Glomerular visceral epithelial cell (primary cell): ENCODE measurements at regions not wholly inside any gene's neighbourhood (a gene's known extent, or its start where the extent isn't known, plus 50 kb on each side); places are given as distances from the start of the nearest gene placed in this dataset.
A peak's percentile ranks its signal among the peaks of the same experiment; 100 is the strongest.
"Not testable (repeated sequence)": the region's sequence is repeated elsewhere in the genome, so short reads cannot be mapped to it uniquely, and the experiment has no call there.

Experiments used
- DNase-seq: peaks from one replicate; pipeline ENCODE4 v3.0.0-alpha.2; 2016; ENCODE audit errors: extremely low spot score

DNA sequence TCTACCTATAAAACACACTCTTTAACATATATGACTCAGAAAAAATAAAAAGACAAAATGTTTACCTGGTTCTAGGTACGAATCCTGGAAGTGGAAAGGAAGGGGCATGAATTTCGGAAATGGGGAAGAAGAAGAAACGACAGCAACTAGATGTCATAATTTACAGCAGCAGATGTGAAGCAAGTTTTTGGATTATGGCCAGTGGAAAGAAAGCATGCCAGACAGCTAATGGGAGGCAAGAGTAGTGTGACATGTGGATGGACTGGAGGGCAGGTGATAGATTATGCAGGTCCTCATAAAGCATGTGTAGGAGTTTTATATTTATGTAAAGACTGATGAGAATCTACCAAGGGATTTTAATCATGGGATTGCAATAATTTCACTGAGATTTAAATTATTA is 279.0 kb upstream of the TACR3 start:
- no peak for DNase-seq

DNA sequence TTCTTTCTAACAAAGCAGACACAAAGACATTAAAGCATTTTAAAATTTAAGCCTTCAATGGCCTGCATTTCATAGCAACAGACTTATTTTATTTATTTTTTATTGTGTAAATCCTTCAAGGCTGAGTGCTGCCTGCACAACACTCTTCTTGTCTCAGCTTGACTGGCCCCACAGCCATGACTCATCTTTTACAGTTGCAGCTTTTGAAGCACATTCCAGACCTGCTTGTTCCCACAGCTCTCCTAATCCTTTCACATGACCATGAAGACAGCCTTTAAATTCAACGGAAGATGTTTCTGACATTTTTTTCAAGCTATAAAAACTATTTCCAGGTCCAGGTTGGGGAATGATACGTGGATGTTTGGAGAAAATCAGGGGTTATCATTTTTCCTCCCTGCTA is 276.9 kb upstream of the TACR3 start:
- peak; percentile 91 for DNase-seq

- DNase-seq: peak; percentile 47
Observed at GRCh38 chr4:103996064-103996463, 276.3 kb upstream of the TACR3 start.

- DNase-seq: peak; percentile 33
Observed at GRCh38 chr4:103994059-103994458, 274.3 kb upstream of the TACR3 start.

GRCh38 chr4:103982454-103982853 is 262.7 kb upstream of the TACR3 start:
- DNase-seq: no peak

GRCh38 chr4:103948244-103949018 is 228.6 kb upstream of the TACR3 start:
- DNase-seq: no peak

- DNase-seq: no peak
Observed at GRCh38 chr4:103947617-103948016, 227.8 kb upstream of the TACR3 start.

GRCh38 chr4:103946621-103947268 is 227.0 kb upstream of the TACR3 start:
- not testable (repeated sequence) for DNase-seq

DNA sequence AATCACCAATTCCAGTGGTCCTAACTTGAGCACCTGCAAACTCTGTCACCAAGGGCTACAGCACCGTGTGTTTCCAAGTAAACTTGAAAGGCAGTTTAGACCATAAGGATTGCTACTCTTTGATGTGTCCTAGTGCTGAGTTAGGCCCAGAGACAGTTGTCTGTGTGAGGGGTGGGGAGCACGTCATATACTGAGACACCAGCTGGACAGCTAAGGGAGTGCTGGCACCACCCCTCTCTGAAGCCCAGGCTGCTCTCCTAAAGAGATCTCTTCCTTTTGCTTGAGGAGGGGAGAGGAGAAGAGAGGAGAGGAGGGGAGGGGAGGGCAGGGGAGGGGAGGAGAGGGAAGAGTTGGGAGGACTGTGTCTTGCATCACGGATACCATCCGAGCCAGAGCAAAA is 218.7 kb upstream of the TACR3 start:
- no peak for DNase-seq

GRCh38 chr4:103936653-103937145 is 216.9 kb upstream of the TACR3 start:
- no peak for DNase-seq

DNA sequence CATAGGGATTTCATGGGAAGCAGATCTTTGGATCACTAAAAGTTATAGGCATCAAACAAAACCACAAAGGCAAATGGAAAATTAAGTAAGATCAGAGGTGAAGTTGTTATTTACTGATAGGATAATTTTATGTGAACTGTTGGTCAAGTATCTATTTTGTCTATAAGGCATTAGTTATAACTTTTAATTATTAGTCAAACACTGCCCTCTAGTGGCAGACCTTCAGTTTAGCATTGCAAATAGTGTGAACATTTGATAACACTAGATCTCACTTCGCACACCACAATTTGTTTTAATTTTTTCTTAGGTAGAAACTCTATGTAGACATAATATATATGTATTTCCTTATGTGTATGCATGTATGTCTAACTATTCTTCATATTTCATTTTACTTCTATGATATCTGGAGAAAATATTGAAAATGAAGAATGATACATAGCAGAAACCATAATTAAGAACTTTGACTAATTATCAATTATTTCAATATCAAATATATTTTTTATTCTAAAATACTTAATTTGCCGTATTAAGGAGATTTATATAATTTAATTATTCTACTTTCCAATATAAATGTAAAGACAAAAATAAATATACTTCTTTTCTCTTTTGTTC is 214.5 kb upstream of the TACR3 start:
- peak; percentile 62 for DNase-seq

DNA sequence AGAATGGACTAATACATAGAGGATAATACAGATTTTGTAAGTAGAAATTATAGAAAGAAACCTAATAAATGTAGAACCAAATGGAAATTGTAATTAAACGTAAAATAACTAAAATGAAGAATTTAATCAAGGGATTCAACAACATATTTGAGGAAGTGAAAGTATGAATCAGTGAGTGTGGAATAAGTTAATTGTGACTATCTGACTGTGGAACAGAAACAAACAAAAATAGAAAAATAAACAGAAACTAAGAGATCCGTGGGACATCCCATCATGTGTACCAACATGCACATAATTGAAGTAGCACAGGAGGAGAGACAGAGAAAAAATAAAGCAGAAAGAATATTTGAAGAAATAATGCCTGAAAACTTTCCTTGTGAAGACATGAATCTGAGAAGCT is 208.6 kb upstream of the TACR3 start:
- DNase-seq: no peak

GRCh38 chr4:103923551-103923950 is 203.8 kb upstream of the TACR3 start:
- no peak for DNase-seq

DNA sequence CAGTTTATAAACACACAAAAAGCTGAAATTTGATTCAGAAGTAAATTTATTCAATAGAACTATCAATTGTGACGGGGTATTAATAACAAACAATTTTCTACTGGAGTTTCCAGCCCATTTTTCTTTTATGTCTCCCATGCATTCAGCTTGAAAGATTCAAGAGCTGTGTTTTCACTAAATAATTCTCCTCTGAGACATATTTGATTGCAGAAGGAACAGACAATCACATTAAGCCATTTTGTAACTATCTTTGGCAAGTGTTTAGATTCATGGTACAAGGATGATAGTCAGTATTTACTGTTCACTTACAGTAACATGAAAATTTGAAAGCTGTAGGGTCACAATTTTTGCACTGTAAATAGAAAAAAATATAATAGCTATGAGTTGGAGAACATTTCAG is 198.4 kb upstream of the TACR3 start:
- no peak for DNase-seq

- DNase-seq: peak; percentile 22
Observed at GRCh38 chr4:103915224-103915869, 195.6 kb upstream of the TACR3 start.

DNA sequence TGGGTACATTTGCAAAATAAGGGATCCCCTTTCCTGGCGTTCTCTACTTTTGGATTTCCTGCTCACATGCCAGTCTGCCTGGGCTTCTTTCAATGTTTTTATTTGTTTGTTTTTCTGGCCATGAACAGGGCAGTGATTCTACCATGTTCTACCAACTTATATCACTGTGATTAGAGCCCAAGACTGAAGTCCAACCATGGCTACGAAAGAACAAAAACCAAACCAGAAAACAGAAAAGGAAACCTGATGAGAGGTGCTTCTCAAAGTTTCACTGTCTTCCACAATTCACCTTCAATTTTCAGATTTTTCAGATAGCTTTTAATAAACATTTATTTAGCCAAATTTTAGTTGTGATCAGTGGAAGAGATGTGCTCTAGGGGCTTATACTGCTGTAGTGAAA is 187.6 kb upstream of the TACR3 start:
- no peak for DNase-seq

DNA sequence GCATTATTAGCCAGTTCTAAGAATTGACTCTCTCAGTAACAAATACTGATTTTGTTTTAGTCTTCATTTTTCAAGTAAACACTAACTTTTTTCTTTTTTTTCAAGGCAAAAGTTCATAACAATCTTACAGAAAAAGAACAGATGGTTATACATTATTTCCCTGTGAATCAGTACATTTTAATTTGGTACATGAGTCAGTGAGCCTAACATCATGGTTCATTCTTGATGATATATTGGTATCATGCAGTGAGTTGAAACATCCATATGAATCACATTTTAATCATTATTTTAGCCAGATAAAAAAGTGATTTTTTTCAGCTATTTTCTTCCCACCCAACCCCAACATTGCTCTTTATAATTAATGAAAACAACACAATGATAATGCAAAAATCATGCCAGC is 184.3 kb upstream of the TACR3 start:
- no peak for DNase-seq

GRCh38 chr4:103902730-103903129 is 182.9 kb upstream of the TACR3 start:
- DNase-seq: no peak

DNA sequence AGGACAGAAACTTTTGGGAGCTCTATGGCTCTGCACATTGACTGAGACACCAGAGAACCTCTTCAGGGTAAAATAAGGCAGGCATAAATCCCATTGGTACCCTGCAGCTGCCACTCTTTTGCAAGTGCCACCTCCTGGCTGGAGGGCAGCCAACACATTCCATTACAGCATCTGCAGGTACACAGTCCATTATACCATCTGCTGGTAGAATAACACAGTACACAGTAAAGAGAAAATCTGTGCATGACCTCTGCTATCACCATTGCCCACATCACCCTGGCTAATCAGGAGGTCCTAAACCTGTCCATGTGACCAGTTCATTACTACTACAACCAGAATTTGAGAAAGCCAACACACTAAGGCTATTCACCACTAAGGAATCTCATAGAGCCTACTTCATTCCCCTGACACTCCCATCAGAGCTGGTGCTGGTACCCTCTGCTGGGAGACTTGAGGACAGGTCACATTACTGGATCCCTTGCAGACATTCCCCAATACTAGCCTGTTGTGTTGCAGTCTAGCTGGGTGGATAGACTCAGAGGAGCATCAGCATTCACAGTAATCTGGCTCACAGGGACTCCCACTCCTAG is 176.2 kb upstream of the TACR3 start:
- DNase-seq: no peak

DNA sequence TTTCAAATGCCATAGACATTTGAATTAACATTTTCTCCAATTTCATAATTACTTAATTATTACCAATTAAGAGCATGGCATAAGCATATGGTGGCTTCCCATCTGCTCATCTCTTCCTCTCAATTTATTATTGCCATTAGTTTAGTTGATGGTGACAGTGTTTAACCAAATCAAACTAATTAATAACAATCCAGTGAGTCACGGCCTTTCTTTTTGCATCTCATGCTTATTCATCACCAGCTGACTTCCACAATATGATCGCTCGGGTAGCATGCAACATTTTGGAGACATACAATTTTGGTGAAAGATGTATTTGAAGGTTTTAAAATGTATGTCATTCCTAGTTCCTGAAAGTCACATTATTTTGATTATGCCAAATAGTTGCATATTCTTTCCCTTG is 172.8 kb upstream of the TACR3 start:
- no peak for DNase-seq

GRCh38 chr4:103887191-103887590 is 167.4 kb upstream of the TACR3 start:
- DNase-seq: no peak

- no peak for DNase-seq
Observed at GRCh38 chr4:103885152-103885551, 165.4 kb upstream of the TACR3 start.
